GM12872 (cell line): ENCODE measurements at regions not wholly inside any gene's neighbourhood (a gene's known extent, or its start where the extent isn't known, plus 50 kb on each side); places are given as distances from the start of the nearest gene placed in this dataset.

Experiments used
- TF ChIP-seq, protein P1 (sequence below): IDR thresholded peaks from 3 replicates; pipeline ENCODE4 v1.5.1; 2011; ENCODE audit warnings: low read depth, mild to moderate bottlenecking, low read length, moderate library complexity; ENCODE audit not compliant: insufficient read depth

- TF ChIP-seq, protein P1, sequence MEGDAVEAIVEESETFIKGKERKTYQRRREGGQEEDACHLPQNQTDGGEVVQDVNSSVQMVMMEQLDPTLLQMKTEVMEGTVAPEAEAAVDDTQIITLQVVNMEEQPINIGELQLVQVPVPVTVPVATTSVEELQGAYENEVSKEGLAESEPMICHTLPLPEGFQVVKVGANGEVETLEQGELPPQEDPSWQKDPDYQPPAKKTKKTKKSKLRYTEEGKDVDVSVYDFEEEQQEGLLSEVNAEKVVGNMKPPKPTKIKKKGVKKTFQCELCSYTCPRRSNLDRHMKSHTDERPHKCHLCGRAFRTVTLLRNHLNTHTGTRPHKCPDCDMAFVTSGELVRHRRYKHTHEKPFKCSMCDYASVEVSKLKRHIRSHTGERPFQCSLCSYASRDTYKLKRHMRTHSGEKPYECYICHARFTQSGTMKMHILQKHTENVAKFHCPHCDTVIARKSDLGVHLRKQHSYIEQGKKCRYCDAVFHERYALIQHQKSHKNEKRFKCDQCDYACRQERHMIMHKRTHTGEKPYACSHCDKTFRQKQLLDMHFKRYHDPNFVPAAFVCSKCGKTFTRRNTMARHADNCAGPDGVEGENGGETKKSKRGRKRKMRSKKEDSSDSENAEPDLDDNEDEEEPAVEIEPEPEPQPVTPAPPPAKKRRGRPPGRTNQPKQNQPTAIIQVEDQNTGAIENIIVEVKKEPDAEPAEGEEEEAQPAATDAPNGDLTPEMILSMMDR: no peak
Measured at GRCh38 chr20:62552613-62553012, 76.8 kb upstream of the GATA5 start.

DNA sequence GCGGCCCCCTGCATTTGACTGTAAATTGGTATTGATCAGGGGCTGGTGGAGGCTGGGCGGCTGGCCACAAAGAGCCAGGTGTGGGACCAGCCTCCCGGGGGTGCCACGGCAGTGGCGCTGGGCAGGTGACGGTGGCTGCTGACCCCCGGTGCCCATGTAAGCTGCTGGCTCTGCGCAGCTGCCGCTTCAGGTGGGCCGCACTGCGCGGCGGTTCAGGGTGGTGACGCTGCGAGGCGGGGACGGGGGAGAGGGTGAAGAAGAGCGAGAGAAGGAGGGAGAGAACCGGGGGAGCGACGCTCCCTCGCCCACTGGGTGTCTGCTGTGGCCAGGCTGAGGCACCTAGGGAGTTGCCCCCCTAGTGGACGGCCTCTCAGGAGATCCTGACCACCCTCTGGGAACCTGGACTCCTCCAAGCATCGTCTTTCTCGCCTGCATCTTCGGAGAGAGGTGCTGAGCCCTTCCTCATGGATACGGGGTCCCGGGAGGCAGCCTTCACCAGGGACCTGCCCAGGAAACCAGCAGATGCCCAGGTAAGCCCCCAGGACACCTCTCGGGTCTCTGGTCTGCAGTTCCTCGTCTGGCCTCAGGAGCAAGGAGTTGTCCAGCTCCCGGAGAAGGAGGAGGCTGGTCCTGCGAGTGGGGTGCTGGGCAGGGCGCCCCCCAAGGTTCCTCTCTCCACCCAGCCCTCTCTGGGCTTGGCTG lies 77.5 kb upstream of the GATA5 start:
- TF ChIP-seq, protein P1: no peak

- TF ChIP-seq, protein P1: no peak
Measured at GRCh38 chr20:62553838-62554161, 78.0 kb upstream of the GATA5 start.

- TF ChIP-seq, protein P1: no peak
Measured at GRCh38 chr20:62554214-62554897, 78.6 kb upstream of the GATA5 start.

GRCh38 chr20:62554898-62555641 lies 79.3 kb upstream of the GATA5 start:
- TF ChIP-seq, protein P1: no peak

DNA sequence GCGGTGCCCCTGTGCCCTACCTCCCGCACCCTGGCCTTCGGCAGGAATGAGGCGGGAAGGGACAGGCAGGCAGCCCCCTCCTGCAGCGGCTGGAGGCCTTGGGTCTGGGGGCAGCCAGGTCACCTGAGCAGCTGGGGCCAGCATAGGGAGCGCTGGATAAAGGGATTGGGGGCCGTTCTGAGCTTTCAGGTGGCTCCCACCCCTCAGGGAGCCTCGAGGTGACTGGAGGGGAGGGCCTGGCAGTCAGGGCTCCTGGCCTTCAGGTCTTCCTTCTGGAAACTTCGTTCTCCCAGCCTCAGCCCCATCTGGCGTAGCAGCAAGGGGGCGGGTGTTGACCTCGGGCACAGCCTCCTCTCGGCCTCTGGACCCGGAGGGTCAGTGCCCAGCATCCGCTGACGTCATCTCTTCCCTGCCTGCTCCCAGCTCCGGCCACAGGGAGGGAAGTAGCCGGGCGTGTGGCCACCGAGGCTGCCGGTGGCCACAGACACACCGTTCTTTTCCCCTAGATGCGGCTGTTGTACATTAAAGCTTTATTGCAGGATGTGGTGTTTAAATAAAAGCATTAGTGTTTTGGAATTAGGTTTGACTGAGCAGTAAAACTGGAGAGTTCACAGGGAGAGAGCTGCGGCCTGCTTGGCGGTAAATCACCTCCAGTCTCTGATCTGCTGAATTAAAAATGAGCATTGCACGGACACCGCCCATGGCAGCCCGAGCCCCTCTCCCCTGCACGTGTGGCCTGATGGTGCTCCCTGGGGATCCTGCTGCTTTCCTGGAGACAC lies 80.0 kb upstream of the GATA5 start:
- TF ChIP-seq, protein P1: no peak

DNA sequence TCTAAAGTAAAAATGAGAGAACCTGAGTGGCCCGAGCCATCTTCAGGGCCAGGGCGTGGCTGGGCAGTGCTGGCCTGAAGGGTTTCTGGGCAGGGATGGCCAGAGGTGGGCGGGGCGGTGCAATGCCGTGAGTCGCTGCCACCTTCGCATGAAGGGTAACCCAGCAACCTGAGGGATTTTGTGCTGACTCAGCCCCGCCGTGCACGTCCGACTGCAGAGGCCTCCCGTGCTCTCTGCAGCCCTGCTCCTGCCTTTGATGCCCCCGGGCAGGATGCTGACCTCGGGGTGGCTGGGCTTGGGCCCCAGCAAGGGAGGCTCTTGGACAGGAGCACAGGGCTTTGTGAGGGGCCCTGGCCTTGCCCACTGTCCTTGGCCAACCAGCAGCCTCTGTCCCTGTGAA lies 81.7 kb upstream of the GATA5 start:
- TF ChIP-seq, protein P1: no peak
